Stimulated activated CD4-positive, alpha-beta T cell treated with anti-CD3 and anti-CD28 coated beads, Interleukin-4, amount 100 ng/mL, for 24 hours (primary cell): ENCODE measurements at regions not wholly inside any gene's neighbourhood (a gene's known extent, or its start where the extent isn't known, plus 50 kb on each side); places are given as distances from the start of the nearest gene placed in this dataset.

Experiments
- DNase-seq: peaks from one replicate; pipeline ENCODE4 v3.0.0-alpha.2; 2020

DNA sequence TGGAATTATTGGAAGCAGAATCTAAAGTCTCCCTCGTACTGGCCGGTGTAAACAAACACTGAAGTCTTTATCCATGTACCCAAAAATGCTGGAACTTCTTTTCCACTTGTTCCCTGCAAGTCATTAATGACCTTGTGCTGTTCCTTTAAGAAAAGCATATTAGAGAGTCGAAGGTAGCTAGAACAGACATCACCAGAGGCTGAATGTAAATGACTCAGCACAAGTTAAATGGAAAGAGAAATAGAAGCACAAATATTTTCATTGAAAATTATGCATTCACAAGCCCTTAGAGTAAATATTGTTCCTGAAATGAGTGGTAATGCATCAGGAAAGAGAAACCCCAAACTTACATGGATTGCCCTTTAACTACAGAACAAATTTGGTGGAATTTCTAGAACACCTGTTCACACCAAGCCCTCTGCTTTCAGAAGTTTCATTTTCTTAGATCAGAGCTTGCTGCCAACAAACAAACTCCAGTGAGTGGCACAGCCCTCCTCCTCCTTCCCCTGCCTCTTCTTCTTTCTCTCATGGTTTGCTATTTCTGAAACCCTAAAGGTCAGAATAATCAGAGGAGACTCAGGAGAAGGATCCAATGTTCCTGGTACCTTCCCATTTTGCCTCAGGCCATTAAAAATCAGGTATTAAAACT, 264.3 kb downstream of the TXNL1 start:
- no peak for DNase-seq

DNA sequence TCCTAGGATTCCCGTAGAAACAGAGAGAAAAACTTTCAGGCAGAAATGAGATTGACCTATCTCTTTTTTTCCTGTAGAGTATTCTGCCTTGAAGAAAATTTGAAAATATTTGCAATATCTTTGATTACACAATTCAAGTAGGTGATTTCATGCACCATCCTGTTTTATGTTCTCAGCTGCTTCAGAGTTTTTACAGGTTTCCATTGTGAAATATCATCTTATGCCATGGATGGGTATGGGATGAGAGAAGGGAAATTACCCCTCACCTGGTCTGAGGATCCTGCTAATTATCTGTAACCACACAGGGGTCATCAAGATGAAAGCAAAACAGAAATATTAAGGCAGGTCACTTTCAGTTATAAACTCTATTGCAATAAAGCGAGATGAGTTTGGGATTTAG, 264.8 kb downstream of the TXNL1 start:
- no peak for DNase-seq

DNA sequence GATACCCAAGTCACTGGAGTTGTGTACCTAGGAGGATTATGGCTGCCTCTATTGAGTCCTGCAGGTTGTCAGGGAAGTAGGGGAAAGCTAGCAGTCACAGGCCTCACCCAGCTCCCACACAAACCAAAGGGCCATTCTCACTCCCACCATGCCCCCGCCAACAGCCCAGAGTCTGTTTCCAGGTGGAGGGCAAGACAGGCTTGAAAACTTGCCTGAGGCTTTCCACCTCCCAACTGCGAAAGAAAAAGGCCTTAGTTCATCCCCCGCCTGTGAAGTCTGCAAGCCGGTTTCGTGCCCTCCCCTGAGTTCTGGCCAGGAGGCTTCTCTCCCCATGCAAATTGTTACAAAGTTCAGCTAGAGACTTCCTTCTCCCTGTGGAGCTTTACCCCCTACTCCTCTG, 270.3 kb downstream of the TXNL1 start:
- no peak for DNase-seq

DNA sequence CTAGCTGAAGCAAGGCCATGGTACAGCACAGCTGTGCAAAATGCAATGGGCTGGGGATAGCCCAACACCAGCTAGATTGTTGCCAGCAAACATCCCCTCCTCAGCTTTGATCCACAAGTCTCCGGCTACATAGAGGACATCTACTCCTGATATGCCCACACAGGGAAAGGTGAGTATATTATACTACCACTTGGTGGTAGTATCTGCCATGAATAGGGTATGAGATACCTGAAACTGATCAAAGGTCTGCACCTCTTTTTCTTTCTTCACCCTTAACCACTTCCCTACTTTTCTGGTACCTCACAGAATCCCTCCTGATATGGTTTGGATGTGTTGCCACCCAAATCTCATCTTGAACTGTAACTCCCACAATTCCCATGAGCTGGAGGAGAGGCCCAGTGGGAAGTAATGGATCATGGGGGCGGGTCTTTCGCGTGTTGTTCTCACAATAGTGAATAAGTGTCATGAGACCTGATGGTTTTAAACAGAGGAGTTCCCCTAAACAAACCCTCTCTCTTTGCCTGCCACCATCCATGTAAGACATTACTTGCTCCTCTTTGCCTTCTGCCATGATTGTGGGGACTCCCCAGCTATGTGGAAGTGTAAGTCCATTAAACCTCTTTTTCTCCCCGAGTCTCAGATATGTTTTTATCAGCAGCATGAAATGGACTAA, 279.6 kb downstream of the TXNL1 start:
- no peak for DNase-seq

DNA sequence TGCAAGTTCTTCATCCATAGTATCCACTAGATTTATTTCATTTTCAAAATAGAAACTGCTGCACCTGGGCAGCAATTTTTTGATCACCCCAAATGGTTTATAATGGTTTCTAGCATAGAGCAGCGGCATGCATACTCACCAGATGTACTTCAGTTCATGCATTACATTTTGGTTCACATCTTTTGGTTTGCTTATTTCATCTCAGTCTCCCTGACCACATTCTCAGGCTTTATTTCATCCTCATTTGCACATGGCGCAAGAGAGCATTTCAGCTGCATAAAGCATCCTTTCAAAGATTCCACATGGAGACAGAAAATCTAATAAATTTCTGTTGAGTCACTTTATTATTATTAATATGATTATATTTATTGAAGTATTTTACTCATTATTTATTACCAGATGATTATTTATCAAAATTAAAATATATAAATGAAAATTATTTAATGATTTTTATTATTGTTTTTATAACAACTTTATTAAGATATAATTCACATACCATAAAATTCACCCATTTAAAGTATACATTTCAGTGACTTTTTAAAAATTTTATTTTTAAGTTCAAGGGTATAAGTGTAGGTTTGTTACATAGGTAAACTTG, 284.6 kb downstream of the TXNL1 start:
- DNase-seq: no peak

DNA sequence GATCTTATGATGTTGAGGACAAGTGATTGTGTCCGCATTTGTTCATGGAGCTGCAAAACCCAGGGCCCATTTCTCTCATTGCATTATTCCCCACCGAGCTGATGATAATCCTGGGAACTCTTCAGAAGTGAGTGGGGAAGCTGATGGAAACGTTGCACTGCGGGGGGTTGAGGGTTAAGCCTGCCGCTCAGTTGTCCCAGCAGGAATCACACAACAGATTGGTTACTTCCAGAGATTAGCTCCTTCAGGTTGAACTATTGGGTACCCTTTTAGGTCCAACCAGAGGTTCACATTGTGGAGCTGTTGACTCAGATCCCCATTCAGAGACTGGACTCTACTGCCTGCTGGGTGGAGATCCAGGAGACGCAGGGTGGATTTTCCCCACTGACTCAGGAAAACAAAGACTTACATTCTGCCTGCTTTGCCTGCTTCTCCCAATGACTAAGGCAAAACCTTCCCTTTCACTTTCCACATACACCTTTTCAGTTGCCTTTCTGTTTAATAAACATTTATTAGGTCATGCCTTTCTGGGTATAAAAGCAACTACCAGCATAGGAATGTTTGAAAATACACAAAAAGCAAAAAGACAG, 286.4 kb downstream of the TXNL1 start:
- no peak for DNase-seq

DNA sequence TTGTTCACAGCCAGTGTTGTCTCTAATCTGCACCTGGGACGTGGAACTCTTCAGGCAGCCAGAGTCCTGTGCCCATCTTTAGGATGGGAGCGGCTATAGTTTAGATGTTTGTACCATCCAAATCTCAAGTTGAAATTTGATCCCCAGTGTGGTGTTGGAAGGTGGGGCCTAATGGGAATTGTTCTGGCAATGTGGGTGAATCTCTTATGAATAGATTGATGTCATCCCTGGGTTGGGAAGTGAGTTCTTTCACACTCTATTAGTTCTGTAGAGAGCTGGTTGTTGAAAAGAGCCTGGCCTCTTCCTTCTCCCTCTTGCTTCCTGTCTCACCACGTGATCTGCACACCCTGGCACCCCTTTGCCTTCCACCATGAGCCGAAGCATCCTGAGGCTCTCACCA, 300.9 kb downstream of the TXNL1 start:
- no peak for DNase-seq

DNA sequence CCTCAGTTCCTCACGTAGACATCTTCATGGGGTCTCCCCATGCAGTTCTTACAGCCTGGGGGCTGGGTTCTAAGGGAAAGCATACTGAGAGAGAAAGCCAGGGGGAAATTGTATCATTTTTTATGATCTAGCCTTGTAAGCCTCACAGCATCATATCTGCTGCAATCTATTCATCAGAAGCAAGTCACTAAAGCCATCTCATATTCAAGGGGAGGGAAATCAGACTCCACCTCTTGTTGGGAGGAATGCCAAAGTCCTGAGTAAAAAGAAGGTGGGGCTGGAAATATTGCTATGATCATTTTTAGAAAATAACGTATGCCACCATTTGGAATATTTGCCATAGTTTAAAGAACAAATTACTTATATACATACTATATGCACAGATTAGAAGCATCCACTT, 304.6 kb downstream of the TXNL1 start:
- DNase-seq: no peak

DNA sequence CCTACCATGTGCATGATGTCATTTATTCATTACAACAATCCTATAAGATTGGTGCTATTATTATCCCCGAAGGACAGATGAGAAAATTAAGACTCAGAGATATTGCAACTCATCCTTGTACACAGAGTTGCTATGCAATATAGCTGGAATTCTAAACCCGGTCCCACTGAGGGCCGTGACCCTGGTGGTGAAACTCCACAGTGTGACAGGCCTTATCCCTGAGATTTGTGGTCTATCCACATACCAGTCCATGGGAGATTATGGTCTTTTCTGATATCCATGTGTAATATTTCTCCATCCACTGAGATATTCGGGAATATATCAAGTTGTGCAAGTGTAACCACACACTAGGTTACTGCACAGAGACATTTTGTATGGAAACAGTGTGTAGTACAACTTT, 305.2 kb downstream of the TXNL1 start:
- no peak for DNase-seq

DNA sequence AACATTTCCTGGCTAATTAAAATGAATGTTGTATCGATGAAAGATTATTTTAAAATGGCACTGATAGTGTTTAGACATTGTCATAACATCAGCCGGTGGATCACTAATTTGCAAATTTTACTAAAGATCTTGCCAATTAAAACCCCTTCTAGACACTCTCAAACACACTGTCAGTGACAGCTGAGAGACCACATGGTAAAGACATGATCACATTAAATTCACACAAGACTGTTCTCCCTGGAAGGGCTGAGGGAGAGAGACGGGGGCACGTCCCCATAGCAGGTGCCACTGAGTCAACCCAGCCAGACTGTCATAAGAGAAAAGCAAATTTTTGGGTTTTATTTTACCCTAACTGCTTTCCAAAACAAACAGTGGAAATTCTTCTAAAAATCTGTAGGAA, 306.0 kb downstream of the TXNL1 start:
- DNase-seq: no peak

DNA sequence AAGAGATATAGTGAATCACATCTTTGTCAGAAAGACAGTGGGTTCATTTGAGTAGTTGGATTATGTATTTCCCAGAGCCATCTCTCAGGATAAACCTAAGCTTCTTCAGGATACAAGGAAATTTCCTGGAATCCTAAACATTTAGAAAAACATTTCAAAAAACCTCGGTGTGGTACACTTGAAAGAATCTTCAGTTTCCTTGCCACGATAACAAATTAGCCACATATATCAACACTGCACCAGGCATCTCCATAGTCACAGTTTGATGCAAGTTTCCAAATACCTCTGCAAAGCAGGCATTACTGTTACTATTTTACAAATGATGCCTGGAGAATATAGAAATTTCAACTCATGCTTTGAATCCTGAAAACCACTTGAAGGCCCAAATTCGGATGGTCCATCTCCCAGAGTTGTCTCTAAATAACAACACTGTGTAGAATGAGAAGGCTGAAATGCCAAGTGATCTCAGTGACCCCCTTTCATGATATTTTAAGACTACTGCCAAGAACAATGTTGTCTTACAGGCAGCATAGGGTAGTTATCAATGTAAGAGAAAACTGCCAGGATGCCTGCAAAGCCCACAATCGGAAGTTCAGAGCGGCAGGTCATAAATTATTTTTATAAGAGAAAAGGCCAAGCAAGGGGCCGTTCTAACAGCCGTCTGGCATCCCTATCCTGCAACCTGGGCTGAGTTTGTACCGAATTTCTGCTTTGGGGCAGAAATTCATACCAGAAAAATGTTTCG, 307.9 kb downstream of the TXNL1 start:
- no peak for DNase-seq

DNA sequence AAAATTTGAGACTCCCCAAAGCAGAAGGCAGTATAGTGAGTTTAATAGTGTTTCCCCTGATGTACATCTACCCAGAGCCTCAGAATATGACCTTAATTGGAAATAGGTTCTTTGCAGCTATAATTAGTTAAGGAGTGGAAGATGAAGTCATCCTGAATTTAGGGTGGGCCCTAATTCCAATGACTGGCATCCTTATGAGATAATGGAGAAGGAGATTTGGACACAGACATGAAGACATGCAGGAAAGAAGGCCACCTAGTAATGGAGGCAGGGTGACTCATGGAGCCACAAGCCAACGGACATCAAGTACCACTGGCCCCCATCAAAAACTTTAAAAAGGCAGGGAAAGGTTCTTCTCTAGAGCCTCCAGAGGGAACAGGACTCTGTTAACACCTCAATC, 308.9 kb downstream of the TXNL1 start:
- no peak for DNase-seq

DNA sequence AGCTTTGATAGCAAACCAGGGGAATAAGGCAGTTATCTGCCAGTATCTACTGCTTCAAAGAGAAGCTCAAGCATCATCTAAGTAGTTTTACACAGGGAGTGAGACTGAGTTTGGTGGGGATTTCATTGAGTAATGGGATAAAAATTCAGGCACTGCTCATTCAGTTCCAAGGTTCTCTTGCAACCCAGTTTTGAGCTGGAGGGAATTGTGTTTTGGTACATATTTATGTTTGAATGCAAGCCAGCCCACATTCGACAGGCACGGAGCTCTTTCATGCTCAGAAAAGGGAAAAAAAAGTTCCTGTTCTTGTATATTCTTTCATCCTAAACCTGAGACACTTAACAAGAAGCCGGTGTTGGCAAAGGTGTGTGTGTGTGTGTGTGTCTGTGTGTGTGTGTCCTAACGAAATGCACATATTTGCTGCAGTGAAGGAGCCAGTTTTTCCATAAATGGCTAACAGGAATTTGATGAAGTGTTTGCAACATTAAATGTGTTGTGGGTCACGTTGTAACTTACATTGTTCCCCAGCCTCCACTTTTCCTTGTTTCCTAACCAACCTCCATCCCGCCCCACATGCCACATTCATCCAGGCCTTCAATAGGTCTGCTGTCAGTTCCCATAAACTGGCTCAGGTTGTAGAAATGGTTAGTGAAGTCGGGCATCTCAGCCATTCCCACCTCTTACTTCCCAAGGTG, 311.1 kb downstream of the TXNL1 start:
- DNase-seq: no peak

DNA sequence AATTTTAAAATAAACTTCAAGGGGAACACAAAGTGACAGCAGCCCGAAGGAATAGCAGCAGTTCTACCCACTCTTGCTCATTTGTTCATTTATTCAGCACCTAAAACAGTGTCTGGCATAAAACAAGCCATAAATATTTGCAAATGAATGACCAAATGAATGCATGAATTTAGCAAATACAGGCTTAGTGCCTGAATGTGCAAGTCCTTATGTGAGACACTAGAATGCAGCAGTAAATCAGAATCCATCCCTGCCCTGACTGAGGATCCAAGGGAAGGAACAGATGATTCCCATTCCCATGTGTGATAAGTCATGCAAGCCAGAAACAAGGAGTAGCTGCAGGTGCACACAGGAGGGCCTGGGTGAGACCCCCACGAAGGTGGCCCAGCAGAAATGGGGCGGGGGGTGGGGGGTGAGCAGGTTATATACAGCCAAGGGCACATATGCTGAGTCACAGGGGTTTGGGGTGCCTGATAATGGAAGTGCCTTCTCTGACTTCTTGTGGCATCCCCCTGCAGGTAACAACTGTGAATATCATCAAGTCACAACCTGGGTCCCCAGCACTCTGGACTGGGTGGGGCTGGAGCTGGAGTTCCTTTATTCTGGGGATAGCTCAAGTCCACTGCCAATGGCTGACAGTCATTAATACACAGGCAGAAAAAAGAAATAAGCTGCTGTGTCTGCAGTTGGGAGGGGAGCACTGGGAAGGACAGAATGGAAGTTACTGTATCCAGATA, 311.9 kb downstream of the TXNL1 start:
- DNase-seq: no peak

DNA sequence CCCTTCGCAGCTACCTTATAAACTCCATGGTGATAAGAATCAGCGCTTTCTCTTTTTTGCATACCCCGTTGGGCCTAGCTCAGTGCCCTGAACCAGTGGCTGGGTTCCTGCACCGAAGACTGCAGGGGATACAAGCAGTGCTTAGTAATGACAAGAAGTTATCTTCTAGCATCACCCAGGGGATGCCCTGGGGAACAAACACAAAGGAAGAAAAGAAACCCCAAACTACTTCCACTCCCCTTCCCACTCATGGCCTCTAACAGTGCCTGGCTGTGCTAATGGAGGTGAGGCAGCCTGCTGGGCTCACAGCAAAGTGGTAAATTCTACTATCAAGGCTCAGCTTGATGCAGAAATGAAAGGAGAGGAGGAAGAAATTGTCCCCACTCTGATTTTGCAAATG, 314.7 kb downstream of the TXNL1 start:
- no peak for DNase-seq

DNA sequence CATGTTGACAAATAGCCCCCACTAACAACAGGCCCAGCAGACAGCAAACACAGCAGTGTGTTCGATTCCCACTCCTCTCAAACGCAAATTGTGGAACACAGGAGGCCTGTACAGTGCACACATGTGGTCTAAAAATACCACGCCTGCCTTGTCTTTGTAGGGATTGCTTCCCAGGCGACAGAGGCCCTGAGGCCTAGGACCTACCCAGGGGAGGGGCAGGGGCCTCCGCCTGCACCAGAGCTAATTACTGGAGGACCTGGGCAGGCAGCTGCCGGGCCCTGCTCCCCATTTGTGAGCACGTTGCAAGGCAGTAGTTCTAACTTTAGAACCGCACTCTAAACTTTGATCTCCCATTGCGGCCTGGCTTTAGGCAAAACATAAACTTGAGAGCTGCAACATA, 316.0 kb downstream of the TXNL1 start:
- no peak for DNase-seq

DNA sequence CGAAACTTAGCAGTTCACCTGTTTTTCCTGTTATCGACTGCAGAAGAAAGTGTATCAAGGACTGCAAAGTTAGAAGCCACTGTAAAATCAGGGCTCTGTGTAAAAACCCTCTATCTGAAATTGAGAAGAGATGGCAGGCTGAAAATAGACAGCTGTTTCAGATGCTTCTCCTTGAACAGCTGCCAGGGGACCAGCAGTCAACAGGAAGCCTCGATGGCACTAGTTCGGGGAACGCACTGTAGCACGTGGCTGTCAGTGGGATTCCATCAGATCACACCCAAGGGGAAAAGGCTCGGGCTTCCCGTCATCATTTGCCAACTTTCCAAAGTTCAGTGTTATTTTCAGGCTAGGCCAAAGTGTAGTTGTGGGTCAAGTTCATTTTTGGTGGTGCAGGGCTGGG, 316.9 kb downstream of the TXNL1 start:
- no peak for DNase-seq

DNA sequence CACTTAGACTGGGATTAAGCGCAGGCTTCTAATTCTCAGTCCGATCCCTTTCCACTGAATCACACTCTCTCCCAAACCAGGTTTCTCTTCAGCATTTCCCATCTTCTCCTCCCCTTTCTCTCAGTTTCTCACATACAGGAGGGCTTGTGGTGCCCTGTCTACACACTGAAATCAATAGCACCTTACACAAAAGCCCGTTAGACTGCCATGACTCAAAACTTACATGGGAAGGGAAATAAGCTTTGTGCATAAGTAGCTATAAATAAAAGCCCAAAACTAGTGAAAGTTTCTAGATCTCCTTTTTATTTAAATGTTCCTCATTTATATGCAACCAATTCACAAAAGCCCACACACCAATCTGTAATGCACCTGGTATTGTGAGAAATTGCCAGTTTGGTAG, 318.4 kb downstream of the TXNL1 start:
- no peak for DNase-seq

DNA sequence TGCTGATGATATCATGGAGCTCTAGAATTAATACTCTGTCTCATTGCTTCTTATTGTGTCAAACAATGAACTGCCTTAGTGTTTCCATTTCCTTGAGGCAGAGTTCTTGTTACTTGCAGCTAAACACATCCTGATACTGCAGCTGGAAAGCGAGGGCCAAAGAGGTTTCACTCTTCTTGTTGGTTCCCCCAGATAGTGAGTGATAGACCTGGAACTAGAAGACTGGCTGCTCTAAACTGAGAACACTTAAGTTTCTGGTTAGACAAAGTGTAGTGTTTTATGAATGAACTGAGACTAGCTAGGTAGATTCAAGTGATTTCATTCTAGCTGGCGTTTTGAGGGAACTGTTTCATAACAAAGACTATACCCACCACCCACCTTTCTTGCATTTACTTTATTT, 321.7 kb downstream of the TXNL1 start:
- no peak for DNase-seq

DNA sequence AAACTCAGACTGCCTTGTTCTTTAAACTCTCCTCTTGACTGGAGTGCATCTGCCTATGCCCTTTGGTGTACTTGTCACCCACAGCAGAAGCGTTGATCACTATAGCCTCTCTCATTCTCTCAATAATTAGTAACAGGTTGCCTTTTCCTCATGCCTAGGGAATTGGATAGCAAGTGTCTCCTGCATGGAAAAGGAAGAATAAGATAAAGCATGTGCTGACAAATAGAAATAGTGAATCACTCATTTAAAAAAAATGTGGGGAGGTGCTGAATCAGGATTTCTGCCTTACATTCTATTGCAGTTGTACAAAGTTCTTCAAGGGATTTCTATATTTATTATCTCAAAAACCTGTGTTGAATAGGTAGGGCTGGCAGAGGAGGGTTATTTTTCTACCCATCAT, 323.0 kb downstream of the TXNL1 start:
- no peak for DNase-seq

DNA sequence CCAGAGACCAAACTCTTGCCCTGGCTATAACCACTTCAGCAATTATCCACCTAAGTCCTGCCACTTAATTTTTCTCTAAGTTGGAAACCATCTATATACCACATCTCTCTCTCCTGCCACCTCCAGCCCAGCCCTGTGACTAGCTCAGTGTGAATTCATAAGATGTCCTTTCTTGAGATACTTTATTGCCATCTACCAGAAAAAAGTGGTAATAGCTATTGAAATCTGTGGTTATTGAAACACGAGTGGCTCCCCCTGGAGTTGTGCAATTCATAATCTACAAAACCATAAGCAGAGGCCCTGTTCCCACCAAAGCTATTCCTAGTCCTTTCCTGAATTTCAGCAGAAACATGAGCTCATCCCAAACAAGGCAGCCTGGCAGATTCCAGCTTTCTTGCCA, 324.0 kb downstream of the TXNL1 start:
- DNase-seq: no peak
